H54 (cell line): ENCODE measurements at regions not wholly inside any gene's neighbourhood (a gene's known extent, or its start where the extent isn't known, plus 50 kb on each side); places are given as distances from the start of the nearest gene placed in this dataset.

Experiments used
- DNase-seq: peaks from one replicate; pipeline ENCODE4 v3.0.0; 2011; ENCODE audit warnings: low spot score, mixed read lengths; ENCODE audit not compliant: insufficient read length
- FAIRE-seq: peaks from 3 replicates; lab custom pipeline; 2011; peaks lifted over from hg19 to GRCh38; lab: Jason Lieb, UNC
- POLR2A ChIP-seq: IDR thresholded peaks from 2 replicates; pipeline ENCODE4 v1.6.1; 2011; ENCODE audit warnings: low read depth, mild to moderate bottlenecking, low read length

DNA sequence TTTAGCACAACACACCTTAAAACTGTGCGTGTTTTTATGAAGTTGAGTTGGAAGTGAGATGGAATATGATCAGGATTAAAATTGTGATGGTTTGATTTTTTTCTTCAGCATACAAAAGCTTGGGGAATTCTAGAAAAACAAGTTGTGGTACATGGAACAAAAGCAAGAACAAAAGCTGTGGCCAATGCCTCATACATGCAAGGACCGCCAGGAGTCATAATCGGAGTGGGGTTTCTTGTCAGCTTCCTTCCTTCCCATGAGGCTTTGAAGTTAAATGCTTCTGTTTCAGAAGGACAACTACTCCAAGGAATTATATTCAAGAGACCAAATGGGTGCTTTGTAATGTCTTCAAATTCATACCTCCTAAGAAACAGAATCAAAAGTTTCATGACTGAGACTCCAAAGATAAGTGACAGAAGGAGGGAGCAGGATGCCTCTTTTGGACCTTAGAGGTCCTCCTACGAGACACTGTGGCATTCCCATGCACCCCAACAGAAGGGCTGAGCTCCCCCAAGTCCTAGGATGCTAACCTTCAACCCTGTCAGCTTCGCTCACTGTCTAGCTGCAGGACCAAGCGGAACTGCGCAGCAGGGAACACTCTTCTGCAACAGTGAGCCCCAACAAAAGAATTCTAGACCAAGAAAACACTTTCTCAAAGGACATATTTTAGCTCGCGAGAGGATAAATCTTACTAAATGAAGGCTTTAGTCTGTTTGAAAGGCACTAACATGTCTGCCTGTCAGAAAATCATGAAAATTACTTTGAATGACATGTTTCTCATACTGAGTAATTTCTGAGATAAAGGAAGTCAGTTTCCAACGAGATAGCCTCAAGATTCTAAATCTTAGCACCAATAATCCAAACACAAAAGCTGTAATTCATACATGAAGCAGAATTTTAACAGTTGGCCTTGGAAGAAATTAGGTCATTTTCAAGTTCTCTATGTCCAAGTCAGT is 108.5 kb upstream of the NHSL1 start:
- TF ChIP-seq POLR2A: no peak
- DNase-seq (no peak), FAIRE-seq (no peak)

DNA sequence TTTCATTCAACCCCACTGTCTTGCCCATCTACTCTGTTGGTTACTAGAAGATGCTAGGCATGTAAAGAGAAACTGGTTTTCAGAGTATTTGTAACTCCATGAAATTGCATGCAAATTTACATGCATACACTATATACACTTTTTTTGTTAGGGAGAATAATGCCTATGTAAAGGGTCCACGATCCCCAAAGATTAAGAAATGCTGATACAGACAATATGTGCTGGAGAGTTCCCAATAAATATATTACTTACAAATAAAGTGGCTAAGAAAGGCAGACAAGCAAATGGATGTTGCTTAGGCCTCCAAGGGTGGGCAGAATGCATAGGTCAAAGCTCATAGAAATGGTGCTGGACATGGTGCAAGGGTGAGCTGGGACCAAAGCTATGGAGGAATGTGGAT is 109.6 kb upstream of the NHSL1 start:
- no peak for FAIRE-seq
- DNase-seq: no peak
- no peak for TF ChIP-seq POLR2A

DNA sequence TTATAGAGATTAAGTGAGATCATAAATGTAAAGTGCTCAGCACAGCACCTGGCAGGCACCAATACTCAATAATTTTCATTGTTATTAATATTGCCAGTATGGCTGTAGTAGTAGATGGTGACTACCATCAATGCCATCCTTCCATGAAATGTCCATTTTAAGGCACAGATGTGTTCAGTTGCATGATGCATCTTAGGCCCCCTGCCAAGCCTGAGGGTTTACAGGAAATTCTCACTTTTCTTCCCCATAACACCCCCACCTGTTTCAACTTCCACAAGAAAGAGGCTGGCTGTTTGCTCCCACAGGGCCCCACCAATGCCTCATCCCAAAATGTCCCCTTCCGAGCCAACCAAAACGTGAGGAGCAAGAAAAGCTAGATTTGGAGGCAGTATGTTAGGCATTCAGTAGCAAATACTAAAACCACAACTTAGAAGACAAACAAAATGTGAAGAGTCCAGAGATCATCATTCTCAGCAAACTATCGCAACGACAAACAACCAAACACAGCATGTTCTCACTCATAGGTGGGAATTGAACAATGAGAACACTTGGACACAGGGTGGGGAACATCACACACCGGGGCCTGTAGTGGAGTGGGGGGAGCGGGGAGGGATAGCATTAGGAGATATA is 110.6 kb upstream of the NHSL1 start:
- DNase-seq (no peak), FAIRE-seq (no peak)
- TF ChIP-seq POLR2A: no peak

DNA sequence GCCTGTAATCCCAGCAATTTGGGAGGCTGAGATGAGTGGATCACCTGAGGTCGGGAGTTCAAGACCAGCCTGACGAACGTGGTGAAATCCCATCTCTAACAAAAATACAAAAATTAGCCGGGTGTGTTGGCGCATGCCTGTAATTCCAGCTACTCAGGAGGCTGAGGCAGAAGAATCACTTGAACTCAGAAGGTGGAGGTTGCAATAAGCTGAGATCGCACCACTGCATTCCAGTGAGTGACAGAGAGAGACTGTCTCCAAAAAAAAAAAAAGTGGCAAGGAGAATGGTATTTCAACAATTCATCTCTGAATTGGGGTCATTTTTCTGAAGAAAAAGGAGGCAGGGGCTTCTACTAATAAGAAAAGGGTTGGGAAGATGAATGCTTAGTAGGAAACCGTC is 111.5 kb upstream of the NHSL1 start:
- TF ChIP-seq POLR2A: no peak
- FAIRE-seq (no peak), DNase-seq (no peak)

DNA sequence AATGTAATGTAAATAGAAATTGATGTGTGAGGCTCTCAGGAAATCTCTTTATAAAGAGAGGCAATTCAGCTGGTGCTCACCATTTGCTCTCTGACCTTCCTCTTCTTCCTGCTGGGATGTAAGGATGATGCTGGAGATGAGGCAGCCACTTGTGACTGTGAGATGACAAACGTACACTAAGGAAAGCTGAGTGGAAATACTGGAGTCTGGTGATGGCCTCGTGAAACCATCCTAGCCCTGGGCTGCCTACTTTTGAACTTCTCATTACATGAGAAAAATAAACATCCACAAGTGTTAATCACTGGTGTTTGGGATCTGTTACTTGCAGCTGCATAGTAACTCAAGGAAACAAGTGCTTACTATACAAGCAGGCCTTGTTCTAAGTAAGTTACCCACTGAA is 114.9 kb upstream of the NHSL1 start:
- no peak for DNase-seq
- FAIRE-seq: no peak
- no peak for TF ChIP-seq POLR2A

DNA sequence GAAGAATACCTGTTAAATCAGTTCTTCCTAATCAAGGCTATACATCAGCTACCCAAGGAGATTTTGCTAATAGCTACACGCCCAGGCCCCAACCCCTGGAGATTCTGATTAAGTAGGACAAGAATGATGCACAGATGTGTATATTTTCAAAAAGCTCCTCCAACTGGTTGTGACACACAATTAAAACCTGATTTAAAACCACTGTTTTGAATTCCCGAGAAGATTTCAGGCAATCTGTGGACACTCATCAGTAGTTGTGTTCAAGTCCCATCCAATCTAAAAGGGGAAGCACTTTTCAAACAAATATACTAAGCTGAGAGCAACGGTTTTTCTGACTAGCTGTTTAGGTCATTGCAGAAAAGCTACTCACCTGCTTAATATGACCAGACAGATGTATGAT is 118.9 kb upstream of the NHSL1 start:
- DNase-seq (no peak), FAIRE-seq (no peak)
- TF ChIP-seq POLR2A: no peak

DNA sequence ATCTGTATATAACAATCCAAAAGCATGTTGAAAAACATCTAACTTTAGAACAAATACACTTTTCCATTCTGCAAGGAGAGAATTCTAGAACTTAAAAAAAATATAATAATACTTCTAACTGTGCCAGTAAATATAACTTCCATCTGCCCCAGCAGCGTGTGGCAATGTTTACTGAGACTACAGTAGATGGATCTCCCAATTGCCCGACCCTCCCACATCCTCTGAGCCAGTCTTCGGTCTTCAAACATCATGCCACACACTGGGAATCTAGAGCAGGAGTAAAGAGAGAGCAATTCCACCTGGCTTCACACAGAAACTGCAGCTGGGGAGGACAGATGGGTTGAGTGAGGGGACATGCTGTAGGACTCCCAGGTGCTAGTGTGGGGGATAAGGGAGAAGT is 121.3 kb upstream of the NHSL1 start:
- DNase-seq (no peak), FAIRE-seq (no peak)
- no peak for TF ChIP-seq POLR2A

DNA sequence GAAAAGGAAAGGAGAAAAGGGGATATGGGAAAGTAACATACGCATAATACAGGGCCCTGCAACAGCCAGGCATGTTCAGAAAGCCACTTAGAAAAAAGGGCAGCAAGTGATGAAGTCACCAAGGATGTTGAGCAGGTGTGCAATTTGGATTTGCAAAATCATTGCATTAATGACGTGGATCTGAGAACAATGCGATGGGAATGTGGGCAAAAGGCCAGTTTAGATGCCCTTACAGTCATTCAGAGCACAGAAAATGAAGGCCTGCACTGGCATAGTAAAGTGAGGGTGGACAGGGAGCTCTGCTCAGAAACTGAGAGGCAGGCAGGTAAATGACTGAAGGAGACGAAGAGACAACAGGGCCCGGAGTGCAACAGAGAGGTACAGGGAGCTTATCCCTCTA is 123.7 kb upstream of the NHSL1 start:
- DNase-seq (no peak), FAIRE-seq (no peak)
- TF ChIP-seq POLR2A: no peak

DNA sequence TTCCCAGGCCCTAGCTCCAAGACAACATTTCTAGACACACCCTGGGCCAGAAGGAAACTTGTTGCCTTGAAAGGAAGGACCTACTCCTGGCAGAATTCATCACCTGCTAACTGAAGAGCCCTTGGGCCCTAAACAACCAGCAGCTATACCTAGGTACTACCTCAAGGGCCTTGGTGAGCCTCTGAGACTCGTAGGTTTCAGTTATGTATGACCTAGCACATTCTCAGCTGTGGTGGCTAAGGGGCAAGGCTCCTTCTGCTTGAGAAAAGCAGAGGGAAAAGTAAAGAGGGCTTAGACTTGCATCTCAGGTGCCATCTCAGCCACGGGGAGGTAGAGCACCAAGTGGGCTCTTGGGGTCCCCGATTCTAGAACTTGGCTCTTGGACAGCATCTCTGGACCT is 132.3 kb upstream of the NHSL1 start:
- TF ChIP-seq POLR2A: no peak
- no peak for FAIRE-seq

DNA sequence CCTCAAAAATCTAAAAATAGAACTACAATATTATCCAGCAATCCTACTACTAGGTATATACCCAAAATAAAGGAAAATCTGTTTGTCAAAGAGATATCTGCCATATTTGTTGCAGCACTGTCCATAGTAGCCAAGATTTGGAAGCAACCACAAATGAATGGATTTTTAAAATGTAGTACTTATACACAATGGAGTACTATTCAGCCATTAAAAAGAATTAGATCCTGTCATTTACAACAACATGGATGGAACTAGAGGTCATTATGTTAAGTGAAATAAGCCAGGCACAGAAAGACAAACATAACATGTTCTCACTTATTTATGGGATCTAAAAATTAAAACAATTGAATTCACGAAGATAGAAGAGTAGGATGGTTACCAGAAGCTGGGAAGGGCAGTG is 135.7 kb upstream of the CCDC28A start:
- no peak for TF ChIP-seq POLR2A
- DNase-seq: no peak
- no peak for FAIRE-seq

More for the DNA sequence above, 132.3 kb upstream of the NHSL1 start:
- no peak for DNase-seq

DNA sequence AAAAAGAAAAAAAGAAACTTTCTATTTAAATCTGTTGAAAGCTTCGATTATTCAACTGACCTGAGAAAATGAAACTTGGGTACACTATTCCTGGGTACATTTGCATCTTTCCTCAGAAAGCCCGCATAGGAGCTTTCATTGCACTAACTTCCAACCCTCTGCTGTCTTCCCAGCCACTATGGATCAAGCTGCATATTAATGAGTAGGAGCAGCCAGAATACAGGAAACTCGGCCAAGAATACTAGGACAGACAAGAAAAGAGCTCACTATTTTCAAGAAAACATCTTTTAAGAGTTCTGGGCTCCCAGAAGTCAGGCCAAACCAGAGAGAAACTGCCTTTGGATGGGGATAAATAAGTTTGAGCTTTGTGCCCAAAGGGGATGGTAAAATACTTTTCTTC is 135.0 kb upstream of the CCDC28A start:
- no peak for DNase-seq
- no peak for FAIRE-seq
- TF ChIP-seq POLR2A: no peak

DNA sequence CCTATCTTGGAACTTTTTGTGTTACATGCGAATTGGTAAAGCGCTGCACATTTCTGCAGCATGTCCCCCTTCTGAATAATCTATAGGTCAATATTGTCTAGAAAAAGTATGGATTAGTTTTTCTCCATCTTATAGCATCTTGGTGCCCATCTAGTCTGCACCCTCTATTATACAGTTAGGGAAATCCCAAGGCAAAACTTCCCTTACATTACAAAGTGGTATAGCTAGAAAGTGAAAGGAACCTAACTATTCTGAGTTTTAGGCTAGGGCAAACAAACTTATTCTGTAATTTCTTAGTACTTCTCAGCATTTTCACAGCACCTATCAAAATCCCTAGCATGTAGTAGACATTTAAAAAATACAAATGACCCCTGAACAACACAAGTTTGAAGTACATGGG is 133.5 kb upstream of the CCDC28A start:
- TF ChIP-seq POLR2A: no peak
- no peak for DNase-seq
- no peak for FAIRE-seq

DNA sequence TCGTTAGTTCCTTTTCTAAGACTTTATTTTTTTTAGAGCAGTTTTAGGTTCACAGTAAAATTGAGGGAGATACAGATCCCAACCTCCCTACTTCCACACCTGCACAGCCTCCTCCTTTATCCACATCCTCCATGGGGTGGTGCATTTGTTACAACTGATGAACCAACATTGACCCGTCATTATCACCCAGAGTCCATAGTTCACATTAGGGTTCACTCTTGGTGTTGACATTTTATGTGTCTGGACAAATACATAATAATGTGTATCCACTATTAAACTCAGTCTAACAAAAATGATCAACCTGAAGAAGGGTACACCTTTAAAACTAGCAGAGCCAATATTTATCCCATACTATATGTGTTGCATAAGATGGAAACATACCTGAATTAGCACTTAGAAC is 130.4 kb upstream of the CCDC28A start:
- FAIRE-seq (no peak), DNase-seq (no peak)
- no peak for TF ChIP-seq POLR2A

DNA sequence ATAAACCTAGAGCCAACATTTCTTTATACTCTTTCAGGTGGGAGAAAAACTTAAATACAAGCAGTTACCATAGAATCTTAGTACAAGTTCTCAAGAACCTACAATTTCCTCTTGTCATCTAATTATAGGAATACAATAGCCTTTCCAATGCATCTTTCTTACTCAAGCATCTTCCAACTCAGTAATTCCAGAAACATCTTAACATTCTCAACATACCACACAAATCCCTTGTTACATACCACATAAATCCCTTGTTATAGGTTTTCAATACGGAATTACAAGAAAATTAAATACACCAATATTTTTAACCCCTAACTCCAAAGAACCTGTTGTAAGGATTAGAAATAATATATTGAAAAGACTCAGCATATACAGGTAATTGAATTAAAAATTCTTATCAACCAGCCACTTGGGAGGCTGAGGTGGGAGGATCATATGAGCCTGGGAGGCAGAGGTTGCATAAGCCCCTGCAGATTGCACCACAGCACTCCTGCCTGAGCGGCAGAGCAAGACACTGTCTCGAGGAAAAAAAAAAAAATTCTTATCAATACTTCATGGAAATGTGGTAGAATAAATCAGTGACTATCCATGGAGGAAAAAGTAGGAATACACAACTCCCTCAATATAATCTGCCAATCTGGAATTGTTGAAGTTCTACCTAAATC is 127.5 kb upstream of the CCDC28A start:
- no peak for FAIRE-seq
- no peak for DNase-seq
- no peak for TF ChIP-seq POLR2A
